Activated CD4-positive, alpha-beta T cell treated with anti-CD3 and anti-CD28 coated beads, Interleukin-2, Interleukin-6, amounts not matched to agents 100 ng/mL and 50 ng/mL, durations not matched to agents 16 hours and 8 hours (primary cell): ENCODE measurements at regions not wholly inside any gene's neighbourhood (a gene's known extent, or its start where the extent isn't known, plus 50 kb on each side); places are given as distances from the start of the nearest gene placed in this dataset.
"Not testable (repeated sequence)": the region's sequence is repeated elsewhere in the genome, so short reads cannot be mapped to it uniquely, and the experiment has no call there.

ENCODE experiments used
- DNase-seq: peaks from one replicate; pipeline ENCODE4 v3.0.0-alpha.2; 2020

GRCh38 chr3:177807150-177807875, 610.0 kb upstream of the TBL1XR1 start:
- no peak for DNase-seq

GRCh38 chr3:177808928-177809478, 611.7 kb upstream of the TBL1XR1 start:
- DNase-seq, result not testable (repeated sequence)

GRCh38 chr3:177810162-177810623, 612.9 kb upstream of the TBL1XR1 start:
- DNase-seq, result peak; percentile 15

GRCh38 chr3:177811112-177811511, 613.8 kb upstream of the TBL1XR1 start:
- DNase-seq, result no peak

GRCh38 chr3:177811835-177812234, 614.6 kb upstream of the TBL1XR1 start:
- no peak for DNase-seq

- DNase-seq, result no peak
Observed at GRCh38 chr3:177812492-177812891, 615.2 kb upstream of the TBL1XR1 start.

- DNase-seq, result no peak
Observed at GRCh38 chr3:177813322-177813721, 616.0 kb upstream of the TBL1XR1 start.

GRCh38 chr3:177816667-177817208, 619.5 kb upstream of the TBL1XR1 start:
- no peak for DNase-seq

GRCh38 chr3:177817751-177818150, 620.5 kb upstream of the TBL1XR1 start:
- DNase-seq, result no peak

GRCh38 chr3:177818712-177819240, 621.5 kb upstream of the TBL1XR1 start:
- DNase-seq, result no peak

GRCh38 chr3:177820683-177821316, 623.5 kb upstream of the TBL1XR1 start:
- DNase-seq, result no peak

- DNase-seq, result no peak
Observed at GRCh38 chr3:177822681-177823096, 625.4 kb upstream of the TBL1XR1 start.

GRCh38 chr3:177823701-177824189, 626.5 kb upstream of the TBL1XR1 start:
- DNase-seq, result no peak

GRCh38 chr3:177824190-177824786, 627.0 kb upstream of the TBL1XR1 start:
- no peak for DNase-seq

GRCh38 chr3:177824841-177825240, 627.6 kb upstream of the TBL1XR1 start:
- DNase-seq, result no peak

GRCh38 chr3:177826253-177826652, 629.0 kb upstream of the TBL1XR1 start:
- DNase-seq, result no peak

GRCh38 chr3:177827511-177828207, 630.4 kb upstream of the TBL1XR1 start:
- no peak for DNase-seq

- DNase-seq, result no peak
Observed at GRCh38 chr3:177828208-177828565, 630.9 kb upstream of the TBL1XR1 start.

GRCh38 chr3:177830411-177830849, 633.1 kb upstream of the TBL1XR1 start:
- DNase-seq, result no peak

- DNase-seq, result no peak
Observed at GRCh38 chr3:177831361-177831760, 634.1 kb upstream of the TBL1XR1 start.

GRCh38 chr3:177832880-177833279, 635.6 kb upstream of the TBL1XR1 start:
- no peak for DNase-seq

GRCh38 chr3:177833332-177833731, 636.0 kb upstream of the TBL1XR1 start:
- no peak for DNase-seq
